ENCODE measurements at regions not wholly inside any gene's neighbourhood (a gene's known extent, or its start where the extent isn't known, plus 50 kb on each side); places are given as distances from the start of the nearest gene placed in this dataset.

- DNase-seq (ENCODE audit: extremely low read depth in 1 of 4, low spot score in 3 of 4) = no peak
- Histone ChIP-seq H3K27me3 (ENCODE audit: control insufficient read depth in 2 of 2, insufficient read depth in 2 of 2, low read length in 2 of 2) (no peaks in the 10 kb centered on the region), H4K20me1 (replicated peaks; ENCODE audit: control insufficient read depth, insufficient read depth, low read length) (no peaks in the 10 kb centered on the region), H3K27ac (ENCODE audit: extremely low read depth, low read depth, low read length) (no peak overlapping the region), H3K79me2 (ENCODE audit: control insufficient read depth, insufficient read depth, low read length) (no peaks in the 10 kb centered on the region), H3K4me2 (ENCODE audit: insufficient read depth, low read length) (no peak overlapping the region), H3K4me1 (replicated peaks in 1 of 2; ENCODE audit: control insufficient read depth in 2 of 2, insufficient read depth in 2 of 2, low read length in 2 of 2) (peaks cover 0 to 8% of the 10 kb centered on the region in 2 experiments; a peak in 2 of 5 replicates), H3K9me3 (replicated peaks; ENCODE audit: control insufficient read depth, insufficient read depth, low read depth, low read length) (no peaks in the 10 kb centered on the region), H2AFZ (ENCODE audit: low read depth, low read length) (no peak overlapping the region), H3K36me3 (ENCODE audit: control insufficient read depth, insufficient read depth, low read length) (no peaks in the 10 kb centered on the region), H3K4me3 (no peak overlapping the region), H3K9me1 (ENCODE audit: control insufficient read depth, insufficient read depth, low read length) (no peaks in the 10 kb centered on the region), H3K9ac (ENCODE audit: insufficient read depth in 1 of 2, low read depth in 2 of 2, low read length in 2 of 2) (no peak overlapping the region)
- ChIA-PET POLR2A (no interaction called here), CTCF (ENCODE audit: low intra/inter-chr PET ratio) (no interaction called here)
- intact Hi-C loops (cut with micrococcal nuclease) (no loop called here), in situ Hi-C loops (cut with MboI) (no loop called here)
- BruUV-seq (replicated peaks) = no TSS peak
- TF ChIP-seq ZNF79 (CRISPR knock-in tag; IDR thresholded peaks at IDR 0.05; ENCODE audit: low read depth) (no peak), BMI1 (IDR thresholded peaks at IDR 0.05; ENCODE audit: low read length) (no peak), NFATC3 (IDR thresholded peaks at IDR 0.05) (no peak), SIN3A (IDR thresholded peaks at IDR 0.05; ENCODE audit: borderline replicate concordance in 2 of 2, control insufficient read depth in 1 of 2, low read depth in 2 of 2, low read length in 2 of 2) (no peak)
- no peak for FAIRE-seq
- no peak for ATAC-seq
Measured at GRCh38 chr17:69909389-69909788, 165.6 kb upstream of the KCNJ16 start.

DNA sequence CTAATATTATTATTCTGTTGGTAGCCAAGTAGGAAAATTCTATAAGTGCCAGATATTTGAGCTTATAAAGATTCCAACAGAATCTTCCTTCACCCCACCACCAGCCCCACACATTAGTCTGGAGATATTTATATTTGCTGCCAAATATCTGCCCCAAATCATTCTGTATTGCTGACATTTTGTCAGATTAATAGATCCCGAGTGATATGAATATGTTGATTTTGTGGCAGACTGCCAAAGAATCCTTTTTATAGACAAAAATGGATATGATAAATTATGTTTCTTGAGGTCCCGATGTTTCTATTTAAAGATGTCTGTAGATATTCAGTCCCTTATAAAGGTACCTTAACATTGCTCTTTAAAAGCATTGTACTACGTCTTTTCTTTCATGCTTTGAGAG lies 162.2 kb upstream of the KCNJ16 start:
- ChIA-PET POLR2A (no interaction called here), CTCF (ENCODE audit: low intra/inter-chr PET ratio) (no interaction called here)
- Histone ChIP-seq H3K9ac (ENCODE audit: insufficient read depth in 1 of 2, low read depth in 2 of 2, low read length in 2 of 2) (no peak overlapping the region), H3K4me1 (replicated peaks in 1 of 2; ENCODE audit: control insufficient read depth in 2 of 2, insufficient read depth in 2 of 2, low read length in 2 of 2) (peaks cover 0 to 8% of the 10 kb centered on the region in 2 experiments; a peak in 2 of 5 replicates), H3K9me1 (ENCODE audit: control insufficient read depth, insufficient read depth, low read length) (no peaks in the 10 kb centered on the region), H3K36me3 (ENCODE audit: control insufficient read depth, insufficient read depth, low read length) (no peaks in the 10 kb centered on the region), H4K20me1 (replicated peaks; ENCODE audit: control insufficient read depth, insufficient read depth, low read length) (no peaks in the 10 kb centered on the region), H3K4me3 (no peak overlapping the region), H3K79me2 (ENCODE audit: control insufficient read depth, insufficient read depth, low read length) (no peaks in the 10 kb centered on the region), H3K27ac (ENCODE audit: extremely low read depth, low read depth, low read length) (no peak overlapping the region), H3K27me3 (ENCODE audit: control insufficient read depth in 2 of 2, insufficient read depth in 2 of 2, low read length in 2 of 2) (no peaks in the 10 kb centered on the region), H3K9me3 (replicated peaks; ENCODE audit: control insufficient read depth, insufficient read depth, low read depth, low read length) (no peaks in the 10 kb centered on the region), H3K4me2 (ENCODE audit: insufficient read depth, low read length) (no peak overlapping the region), H2AFZ (ENCODE audit: low read depth, low read length) (0 out of 2 replicates have a peak overlapping the region, but pooled peaks have one; percentile 24)
- in situ Hi-C loops (cut with MboI) (no loop called here), intact Hi-C loops (cut with micrococcal nuclease) (no loop called here)
- 24% methylated on average over 3 of the region's 3 CpGs for WGBS (ENCODE audit: insufficient coverage, low coverage, missing lambda C conversion rate)
- no TSS peak for BruUV-seq (replicated peaks)
- no peak for DNase-seq (ENCODE audit: extremely low read depth in 1 of 4, low spot score in 3 of 4)
- no peak for ATAC-seq
- TF ChIP-seq, protein P1, sequence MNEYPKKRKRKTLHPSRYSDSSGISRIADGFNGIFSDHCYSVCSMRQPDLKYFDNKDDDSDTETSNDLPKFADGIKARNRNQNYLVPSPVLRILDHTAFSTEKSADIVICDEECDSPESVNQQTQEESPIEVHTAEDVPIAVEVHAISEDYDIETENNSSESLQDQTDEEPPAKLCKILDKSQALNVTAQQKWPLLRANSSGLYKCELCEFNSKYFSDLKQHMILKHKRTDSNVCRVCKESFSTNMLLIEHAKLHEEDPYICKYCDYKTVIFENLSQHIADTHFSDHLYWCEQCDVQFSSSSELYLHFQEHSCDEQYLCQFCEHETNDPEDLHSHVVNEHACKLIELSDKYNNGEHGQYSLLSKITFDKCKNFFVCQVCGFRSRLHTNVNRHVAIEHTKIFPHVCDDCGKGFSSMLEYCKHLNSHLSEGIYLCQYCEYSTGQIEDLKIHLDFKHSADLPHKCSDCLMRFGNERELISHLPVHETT (CRISPR knock-in tag; conservative IDR thresholded peaks at IDR 0.05 in 1 of 2, IDR thresholded peaks at IDR 0.05 in 1 of 2) = no peak
- no peak for TF ChIP-seq MCM3 (IDR thresholded peaks at IDR 0.05)
- FAIRE-seq = no peak

All from K562 (cell line).